DND-41 (cell line): ENCODE measurements at regions not wholly inside any gene's neighbourhood (a gene's known extent, or its start where the extent isn't known, plus 50 kb on each side); places are given as distances from the start of the nearest gene placed in this dataset.

Source experiments
- ATAC-seq: fragments of 200-7000 bp; cut with Tn5 transposase; 3 replicates; pipeline ENCODE4 v1.9.1; 2021; ENCODE audit warnings: low read depth; ENCODE audit not compliant: insufficient read depth
- DNase-seq: peaks from one replicate; pipeline ENCODE4 v3.0.0-alpha.2; 2020
- H2AFZ ChIP-seq: 2 replicates; pipeline ENCODE4 v1.6.0; 2012; ENCODE audit warnings: low read depth, low read length
- H3K27ac ChIP-seq: 2 replicates; pipeline ENCODE4 v1.5.1; 2012; ENCODE audit warnings: low read length, inconsistent platforms
- H3K27me3 ChIP-seq: fragments of 200-600 bp; sonication (generic); 2 replicates; pipeline ENCODE4 v1.6.0; 2012; ENCODE audit warnings: low read length, mild to moderate bottlenecking, inconsistent platforms; ENCODE audit not compliant: insufficient read depth, poor library complexity
- H3K36me3 ChIP-seq: 2 replicates; pipeline ENCODE4 v1.5.1; 2012; ENCODE audit warnings: low read length, inconsistent platforms; ENCODE audit not compliant: insufficient read depth
- H3K4me1 ChIP-seq: 2 replicates; pipeline ENCODE4 v1.5.1; 2012; ENCODE audit warnings: mild to moderate bottlenecking, low read length; ENCODE audit not compliant: insufficient read depth
- H3K4me2 ChIP-seq: 2 replicates; pipeline ENCODE4 v1.6.0; 2012; ENCODE audit warnings: mild to moderate bottlenecking, moderate library complexity, low read length, inconsistent platforms; ENCODE audit not compliant: insufficient read depth
- H3K4me3 ChIP-seq, 2 experiments: fragments of 200-600 bp in 1 of 2; shearing (Covaris generic) in 1 of 2; 2 replicates each; pipeline ENCODE4 v1.5.1; 2012 to 2016; ENCODE audit warnings: inconsistent platforms in 2 of 2, low read length in 2 of 2, mild to moderate bottlenecking in 2 of 2, low read depth in 1 of 2, moderate library complexity in 1 of 2
- H3K79me2 ChIP-seq: 2 replicates; pipeline ENCODE4 v1.6.0; 2012; ENCODE audit warnings: low read length, inconsistent platforms; ENCODE audit not compliant: insufficient read depth
- H3K9ac ChIP-seq: 2 replicates; pipeline ENCODE4 v1.6.0; 2012; ENCODE audit warnings: low read depth, mild to moderate bottlenecking, inconsistent platforms, low read length, moderate library complexity
- H3K9me3 ChIP-seq: 2 replicates; pipeline ENCODE4 v1.5.1; 2012; ENCODE audit warnings: low read length, moderate library complexity, mild to moderate bottlenecking, inconsistent platforms; ENCODE audit not compliant: insufficient read depth, severe bottlenecking
- H4K20me1 ChIP-seq: 2 replicates; pipeline ENCODE4 v1.6.0; 2012; ENCODE audit warnings: low read length; ENCODE audit not compliant: insufficient read depth
- CTCF ChIP-seq: IDR thresholded peaks from 2 replicates; pipeline ENCODE4 v1.5.1; 2012; ENCODE audit warnings: borderline replicate concordance, low read length, moderate library complexity, mild to moderate bottlenecking; ENCODE audit not compliant: poor library complexity, severe bottlenecking; ENCODE audit errors: extremely low read depth
- EZH2 ChIP-seq: IDR thresholded peaks from 3 replicates; pipeline ENCODE4 v1.6.1; 2012; ENCODE audit warnings: borderline replicate concordance, low read depth, mild to moderate bottlenecking, moderate library complexity, low read length, inconsistent platforms; ENCODE audit not compliant: severe bottlenecking

GRCh38 chr1:60510162-60510561 is 436.6 kb upstream of the C1orf87 start:
- Histone ChIP-seq H3K79me2 (no peaks in the 10 kb centered on the region), H3K4me3 (no peak overlapping the region), H3K27ac (no peak overlapping the region), H4K20me1 (no peaks in the 10 kb centered on the region), H2AFZ (no peak overlapping the region), H3K4me2 (no peak overlapping the region), H3K9ac (no peak overlapping the region), H3K4me1 (no peaks in the 10 kb centered on the region), H3K9me3 (no peaks in the 10 kb centered on the region), H3K27me3 (no peaks in the 10 kb centered on the region), H3K36me3 (no peaks in the 10 kb centered on the region)
- TF ChIP-seq CTCF (no peak), EZH2 (no peak)
- no peak for DNase-seq
- ATAC-seq = no peak

- Histone ChIP-seq H3K4me2 (no peak overlapping the region), H3K4me1 (no peaks in the 10 kb centered on the region), H2AFZ (no peak overlapping the region), H3K36me3 (no peaks in the 10 kb centered on the region), H3K9ac (no peak overlapping the region), H3K4me3 (no peak overlapping the region), H3K9me3 (no peaks in the 10 kb centered on the region), H4K20me1 (no peaks in the 10 kb centered on the region), H3K27ac (no peak overlapping the region), H3K27me3 (no peaks in the 10 kb centered on the region), H3K79me2 (no peaks in the 10 kb centered on the region)
- TF ChIP-seq EZH2 = no peak
- no peak for TF ChIP-seq CTCF
- no peak for DNase-seq
- ATAC-seq = no peak
Observed at GRCh38 chr1:60504206-60504840, 430.8 kb upstream of the C1orf87 start.

- Histone ChIP-seq H3K9me3 (no peaks in the 10 kb centered on the region), H3K27ac (no peak overlapping the region), H2AFZ (no peak overlapping the region), H3K4me2 (no peak overlapping the region), H3K36me3 (no peaks in the 10 kb centered on the region), H3K9ac (no peak overlapping the region), H3K79me2 (no peaks in the 10 kb centered on the region), H4K20me1 (no peaks in the 10 kb centered on the region), H3K4me3 (no peak overlapping the region), H3K4me1 (no peaks in the 10 kb centered on the region), H3K27me3 (no peaks in the 10 kb centered on the region)
- TF ChIP-seq CTCF = no peak
- no peak for TF ChIP-seq EZH2
- no peak for DNase-seq
- no peak for ATAC-seq
Observed at GRCh38 chr1:60503266-60503925, 429.8 kb upstream of the C1orf87 start.
